GM18498 (cell line): ENCODE measurements at regions not wholly inside any gene's neighbourhood (a gene's known extent, or its start where the extent isn't known, plus 50 kb on each side); places are given as distances from the start of the nearest gene placed in this dataset.
"Not testable (repeated sequence)": the region's sequence is repeated elsewhere in the genome, so short reads cannot be mapped to it uniquely, and the experiment has no call there.

Experiments used
- ATAC-seq: cut with Tn5 transposase; IDR thresholded peaks from one replicate; pipeline ENCODE4 v1.9.1; 2021; ENCODE audit warnings: mild to moderate bottlenecking, moderate library complexity; ENCODE audit not compliant: unreplicated experiment

GRCh38 chr1:238787471-238787870, 598.9 kb upstream of the CHRM3 start:
- no peak for ATAC-seq

GRCh38 chr1:238783633-238784032, 602.7 kb upstream of the CHRM3 start:
- ATAC-seq: no peak

GRCh38 chr1:238779716-238780115, 606.7 kb upstream of the CHRM3 start:
- ATAC-seq: no peak

GRCh38 chr1:238778113-238778512, 608.3 kb upstream of the CHRM3 start:
- ATAC-seq: no peak

GRCh38 chr1:238777551-238777950, 608.8 kb upstream of the CHRM3 start:
- ATAC-seq: no peak

- no peak for ATAC-seq
Measured at GRCh38 chr1:238776126-238776525, 610.2 kb upstream of the CHRM3 start.

- ATAC-seq: no peak
Measured at GRCh38 chr1:238772322-238772721, 614.0 kb upstream of the CHRM3 start.

GRCh38 chr1:238767321-238767720, 619.0 kb upstream of the CHRM3 start:
- ATAC-seq: no peak

- ATAC-seq: no peak
Measured at GRCh38 chr1:238764779-238765178, 621.6 kb upstream of the CHRM3 start.

- no peak for ATAC-seq
Measured at GRCh38 chr1:238753252-238753651, 633.1 kb upstream of the CHRM3 start.

- ATAC-seq: no peak
Measured at GRCh38 chr1:238752327-238752726, 634.0 kb upstream of the CHRM3 start.

- no peak for ATAC-seq
Measured at GRCh38 chr1:238745069-238745468, 641.3 kb upstream of the CHRM3 start.

GRCh38 chr1:238738892-238739291, 647.5 kb upstream of the CHRM3 start:
- no peak for ATAC-seq

GRCh38 chr1:238727670-238728069, 658.7 kb upstream of the CHRM3 start:
- ATAC-seq: no peak

- ATAC-seq: no peak
Measured at GRCh38 chr1:238722812-238723211, 663.6 kb upstream of the CHRM3 start.

- no peak for ATAC-seq
Measured at GRCh38 chr1:238710697-238711096, 675.7 kb upstream of the CHRM3 start.

GRCh38 chr1:238701024-238701423, 685.3 kb upstream of the CHRM3 start:
- ATAC-seq: no peak

- ATAC-seq: no peak
Measured at GRCh38 chr1:238690415-238690814, 696.0 kb upstream of the CHRM3 start.

- not testable (repeated sequence) for ATAC-seq
Measured at GRCh38 chr1:238684576-238684975, 701.8 kb upstream of the CHRM3 start.

- ATAC-seq: no peak
Measured at GRCh38 chr1:238681451-238681850, 704.9 kb upstream of the CHRM3 start.

- no peak for ATAC-seq
Measured at GRCh38 chr1:238681021-238681420, 705.3 kb upstream of the CHRM3 start.

- ATAC-seq: no peak
Measured at GRCh38 chr1:238677567-238677966, 708.8 kb upstream of the CHRM3 start.

- no peak for ATAC-seq
Measured at GRCh38 chr1:238675221-238675620, 711.1 kb upstream of the CHRM3 start.

GRCh38 chr1:238674316-238674715, 712.1 kb upstream of the CHRM3 start:
- no peak for ATAC-seq
